WTC11 (cell line): ENCODE measurements at regions not wholly inside any gene's neighbourhood (a gene's known extent, or its start where the extent isn't known, plus 50 kb on each side); places are given as distances from the start of the nearest gene placed in this dataset.

Experiments
- ATAC-seq: fragments of 200-7000 bp; cut with Tn5 transposase; 2 replicates; pipeline ENCODE4 v1.10.0; 2021; ENCODE audit warnings: mild to moderate bottlenecking, moderate library complexity
- CTCF ChIA-PET: fragments of 300-600 bp; sonication (Branson Sonifier 250); formaldehyde crosslinking; loops from one replicate; lab custom pipeline; 2021; ENCODE audit warnings: antibody characterized with exemption; lab: Charles Lee
- POLR2A ChIA-PET: fragments of 350-600 bp; sonication (Branson Sonifier 250); formaldehyde crosslinking; loops from one replicate; lab custom pipeline; 2021; ENCODE audit warnings: antibody characterized with exemption; lab: Charles Lee
- DNase-seq: peaks from one replicate; pipeline ENCODE4 v3.0.0; 2021; ENCODE audit warnings: low spot score
- H3K27ac Mint-ChIP-seq: 2 replicates; pipeline ENCODE4 v1.8.0; 2021; ENCODE audit warnings: mixed read lengths
- H3K27me3 Mint-ChIP-seq: 2 replicates; pipeline ENCODE4 v1.8.0; 2021; ENCODE audit warnings: low read depth, mild to moderate bottlenecking, moderate library complexity, mixed read lengths
- H3K36me3 Mint-ChIP-seq: 2 replicates; pipeline ENCODE4 v1.8.0; 2021; ENCODE audit warnings: mixed read lengths
- H3K4me1 Mint-ChIP-seq: 2 replicates; pipeline ENCODE4 v1.8.0; 2022; ENCODE audit warnings: mixed read lengths
- H3K4me3 Mint-ChIP-seq: 2 replicates; pipeline ENCODE4 v1.8.0; 2021; ENCODE audit warnings: mild to moderate bottlenecking, moderate library complexity, mixed read lengths
- H3K9me3 Mint-ChIP-seq: 2 replicates; pipeline ENCODE4 v1.8.0; 2021; ENCODE audit warnings: mixed read lengths
- ARID4B ChIP-seq: sonication (generic); formaldehyde crosslinking; IDR thresholded peaks from 2 replicates; pipeline ENCODE4 v1.8.0; 2023; ENCODE audit warnings: missing genetic modification reagents, mild to moderate bottlenecking, borderline replicate concordance
- CTCF ChIP-seq: fragments of 200-600 bp; IDR thresholded peaks from 2 replicates; pipeline ENCODE4 v1.8.0; 2022; ENCODE audit warnings: antibody characterized with exemption
- GTF2I ChIP-seq: fragments of 250-450 bp; sonication (Bioruptor Pico); conservative IDR thresholded peaks from 2 replicates; pipeline ENCODE4 v1.4.0; 2021; ENCODE audit warnings: mild to moderate bottlenecking
- HMGA2 ChIP-seq: fragments of 250-450 bp; sonication (Bioruptor Pico); IDR thresholded peaks from 2 replicates; pipeline ENCODE4 v1.4.0; 2021; ENCODE audit warnings: mild to moderate bottlenecking, moderate library complexity
- NFYB ChIP-seq: sonication (generic); formaldehyde crosslinking; conservative IDR thresholded peaks from 2 replicates; pipeline ENCODE4 v1.8.0; 2022; ENCODE audit warnings: low read depth, missing genetic modification reagents
- SOX15 ChIP-seq: fragments of 250-450 bp; sonication (Bioruptor Pico); IDR thresholded peaks from 2 replicates; pipeline ENCODE4 v1.9.0; 2021; ENCODE audit warnings: mild to moderate bottlenecking
- STAT6 ChIP-seq: sonication (generic); formaldehyde crosslinking; conservative IDR thresholded peaks from 2 replicates; pipeline ENCODE4 v1.8.1; 2023; ENCODE audit warnings: mild to moderate bottlenecking, low read depth, missing genetic modification reagents, moderate library complexity
- ZNF425 ChIP-seq: fragments of 250-450 bp; sonication (Bioruptor Pico); conservative IDR thresholded peaks from 2 replicates; pipeline ENCODE4 v1.9.0; 2021; ENCODE audit warnings: mild to moderate bottlenecking
- TF ChIP-seq, protein P1 (sequence below): sonication (generic); formaldehyde crosslinking; IDR thresholded peaks from 2 replicates; pipeline ENCODE4 v1.8.0; 2022; ENCODE audit warnings: missing genetic modification reagents

- H3K27me3 Mint-ChIP-seq = no peaks in the 10 kb centered on the region
- no peak for ATAC-seq
Observed at GRCh38 chr2:16311521-16312440, 353.9 kb downstream of the CYRIA start.

GRCh38 chr2:16308816-16309215 is 356.8 kb downstream of the CYRIA start:
- H3K27ac Mint-ChIP-seq = no peak overlapping the region
- POLR2A ChIA-PET = interaction anchor here (0.7 kb wide), 1 partner anchor 408 kb away, joined by 8 read pairs; no protein-coding TSS in a partner anchor
- peaks cover 10% of the 10 kb centered on the region for H3K4me1 Mint-ChIP-seq
- ATAC-seq (no peak), DNase-seq (no peak)
- CTCF ChIA-PET = no interaction called here
- no peak overlapping the region for H3K4me3 Mint-ChIP-seq
- H3K27me3 Mint-ChIP-seq = no peaks in the 10 kb centered on the region
- no peaks in the 10 kb centered on the region for H3K9me3 Mint-ChIP-seq
- no peaks in the 10 kb centered on the region for H3K36me3 Mint-ChIP-seq
- TF ChIP-seq STAT6 (CRISPR knock-in tag) = no peak
- TF ChIP-seq ARID4B (CRISPR knock-in tag) = no peak

More at GRCh38 chr2:16311521-16312440, 353.9 kb downstream of the CYRIA start:
- Mint-ChIP-seq H3K4me1 (no peaks in the 10 kb centered on the region), H3K4me3 (no peak overlapping the region), H3K9me3 (no peaks in the 10 kb centered on the region), H3K36me3 (no peaks in the 10 kb centered on the region), H3K27ac (no peak overlapping the region)
- TF ChIP-seq GTF2I (CRISPR knock-in tag) = no peak
- no peak for TF ChIP-seq ZNF425
- no peak for TF ChIP-seq HMGA2 (CRISPR knock-in tag)
- no peak for TF ChIP-seq CTCF
- TF ChIP-seq SOX15 = no peak
- no peak for TF ChIP-seq NFYB (CRISPR knock-in tag)
- TF ChIP-seq, protein P1, sequence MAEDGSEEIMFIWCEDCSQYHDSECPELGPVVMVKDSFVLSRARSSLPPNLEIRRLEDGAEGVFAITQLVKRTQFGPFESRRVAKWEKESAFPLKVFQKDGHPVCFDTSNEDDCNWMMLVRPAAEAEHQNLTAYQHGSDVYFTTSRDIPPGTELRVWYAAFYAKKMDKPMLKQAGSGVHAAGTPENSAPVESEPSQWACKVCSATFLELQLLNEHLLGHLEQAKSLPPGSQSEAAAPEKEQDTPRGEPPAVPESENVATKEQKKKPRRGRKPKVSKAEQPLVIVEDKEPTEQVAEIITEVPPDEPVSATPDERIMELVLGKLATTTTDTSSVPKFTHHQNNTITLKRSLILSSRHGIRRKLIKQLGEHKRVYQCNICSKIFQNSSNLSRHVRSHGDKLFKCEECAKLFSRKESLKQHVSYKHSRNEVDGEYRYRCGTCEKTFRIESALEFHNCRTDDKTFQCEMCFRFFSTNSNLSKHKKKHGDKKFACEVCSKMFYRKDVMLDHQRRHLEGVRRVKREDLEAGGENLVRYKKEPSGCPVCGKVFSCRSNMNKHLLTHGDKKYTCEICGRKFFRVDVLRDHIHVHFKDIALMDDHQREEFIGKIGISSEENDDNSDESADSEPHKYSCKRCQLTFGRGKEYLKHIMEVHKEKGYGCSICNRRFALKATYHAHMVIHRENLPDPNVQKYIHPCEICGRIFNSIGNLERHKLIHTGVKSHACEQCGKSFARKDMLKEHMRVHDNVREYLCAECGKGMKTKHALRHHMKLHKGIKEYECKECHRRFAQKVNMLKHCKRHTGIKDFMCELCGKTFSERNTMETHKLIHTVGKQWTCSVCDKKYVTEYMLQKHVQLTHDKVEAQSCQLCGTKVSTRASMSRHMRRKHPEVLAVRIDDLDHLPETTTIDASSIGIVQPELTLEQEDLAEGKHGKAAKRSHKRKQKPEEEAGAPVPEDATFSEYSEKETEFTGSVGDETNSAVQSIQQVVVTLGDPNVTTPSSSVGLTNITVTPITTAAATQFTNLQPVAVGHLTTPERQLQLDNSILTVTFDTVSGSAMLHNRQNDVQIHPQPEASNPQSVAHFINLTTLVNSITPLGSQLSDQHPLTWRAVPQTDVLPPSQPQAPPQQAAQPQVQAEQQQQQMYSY (CRISPR knock-in tag) = no peak
- ChIA-PET POLR2A (interaction anchor here (0.6 kb wide), 1 partner anchor 226 kb away, joined by 3 read pairs; no protein-coding TSS in a partner anchor), CTCF (interaction anchor here (0.6 to 0.7 kb wide), 2 partner anchors 47 to 517 kb away, joined by 3 read pairs; no protein-coding TSS in a partner anchor)
- DNase-seq = no peak
